ENCODE measurements at regions not wholly inside any gene's neighbourhood (a gene's known extent, or its start where the extent isn't known, plus 50 kb on each side); places are given as distances from the start of the nearest gene placed in this dataset.

GRCh38 chr15:26477044-26477443 lies 295.8 kb downstream of the GABRB3 start:
- DNase-seq, result no peak

DNA sequence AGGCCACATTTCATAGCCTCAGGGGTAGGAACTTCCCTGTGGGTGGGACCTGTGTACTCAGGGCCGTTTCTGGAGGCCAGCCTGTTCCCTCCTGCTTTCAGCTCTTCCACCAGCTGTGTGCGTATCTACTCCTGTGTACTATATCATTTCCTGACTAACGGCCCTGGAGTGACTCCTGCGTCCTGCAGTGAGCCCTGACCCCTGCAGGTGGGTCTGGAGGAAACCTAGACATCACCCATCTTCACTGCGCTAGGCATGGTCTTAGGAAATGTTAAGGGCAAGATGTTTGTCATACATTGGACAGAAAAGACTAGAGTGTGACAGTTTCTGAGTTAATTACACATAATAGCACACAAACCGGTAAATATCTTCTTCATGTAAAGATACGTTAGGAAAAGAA lies 297.3 kb downstream of the GABRB3 start:
- no peak for DNase-seq

- DNase-seq, result no peak
Measured at GRCh38 chr15:26472661-26473060, 300.2 kb downstream of the GABRB3 start.

DNA sequence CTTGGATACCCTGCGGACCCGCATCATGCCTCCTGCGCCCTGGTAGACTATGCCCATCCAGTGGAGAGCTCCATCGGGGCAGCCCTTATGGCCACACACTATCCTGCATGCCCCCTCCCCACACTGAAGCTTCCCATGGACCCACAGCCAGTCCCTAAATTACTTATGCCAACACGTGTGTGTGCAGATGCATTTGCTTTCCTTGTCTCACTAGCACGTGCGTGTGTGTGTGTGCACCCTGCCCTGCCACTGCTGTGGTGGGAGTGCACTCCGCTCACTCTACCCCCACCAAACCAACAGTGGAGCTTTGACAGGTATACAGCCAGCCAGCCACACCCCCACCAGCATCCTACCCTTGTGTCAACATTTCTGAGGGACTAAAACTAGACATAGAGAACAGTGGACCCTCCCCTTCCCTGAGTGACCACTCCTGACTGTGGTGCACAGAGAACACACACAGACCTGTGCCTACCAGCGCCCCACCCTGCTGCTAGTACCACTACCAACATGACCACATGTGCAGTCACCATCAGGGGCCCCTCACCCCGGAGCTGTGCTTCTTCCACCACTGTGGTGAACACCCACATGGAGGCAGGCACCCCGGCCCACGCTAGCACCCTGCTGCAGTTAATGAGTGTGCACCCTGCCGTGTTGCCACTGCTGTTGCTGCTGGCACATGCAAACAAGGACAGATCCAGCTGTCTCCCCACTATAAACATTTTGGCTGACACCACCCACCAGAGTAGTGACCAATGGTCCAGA lies 310.8 kb downstream of the GABRB3 start:
- DNase-seq, result no peak

DNA sequence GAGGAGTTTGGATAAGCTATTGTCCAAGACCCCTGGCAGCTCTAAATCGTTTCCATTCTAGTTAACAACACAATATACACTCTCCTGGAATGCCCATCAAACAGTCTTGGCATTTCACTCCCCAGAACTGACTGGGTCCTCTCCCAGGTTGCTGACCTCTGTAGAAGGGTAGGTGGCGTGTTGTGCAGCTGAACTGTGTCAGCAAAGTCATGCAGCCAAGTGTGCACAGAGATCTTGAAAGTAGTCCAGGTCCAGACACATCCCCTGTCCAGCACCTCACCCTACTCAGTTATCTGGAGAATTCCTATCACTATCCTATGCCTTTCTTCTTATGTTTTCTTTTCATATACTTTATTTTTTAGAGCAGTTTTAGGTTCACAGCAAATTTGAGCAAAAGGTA lies 312.7 kb downstream of the GABRB3 start:
- DNase-seq, result no peak

DNA sequence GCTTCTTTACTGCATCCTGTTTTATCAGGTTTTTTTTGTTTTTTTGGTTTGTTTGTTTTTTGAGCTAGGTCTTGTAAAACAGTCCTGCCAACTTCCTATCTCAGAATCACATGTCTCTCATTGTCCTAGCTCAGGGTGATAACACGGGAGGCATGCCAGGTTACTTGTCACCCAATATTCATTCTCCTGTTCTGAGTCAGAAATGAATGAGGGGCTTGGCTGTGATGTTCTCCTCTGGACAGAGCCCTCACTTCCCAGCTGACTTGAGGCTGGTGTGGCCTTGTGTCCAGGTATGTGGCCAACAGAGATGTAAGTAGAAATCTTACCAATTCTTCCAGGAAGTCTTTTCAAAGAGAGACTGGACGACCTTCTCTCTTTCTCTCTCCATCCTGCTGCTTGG lies 317.0 kb downstream of the GABRB3 start:
- no peak for DNase-seq

GRCh38 chr15:26453914-26454313 lies 319.0 kb downstream of the GABRB3 start:
- DNase-seq, result no peak

GRCh38 chr15:26451995-26452394 lies 320.9 kb downstream of the GABRB3 start:
- no peak for DNase-seq

GRCh38 chr15:26449291-26449690 lies 323.6 kb downstream of the GABRB3 start:
- no peak for DNase-seq

- DNase-seq, result no peak
Measured at GRCh38 chr15:26443321-26443720, 329.5 kb downstream of the GABRB3 start.

GRCh38 chr15:26442680-26443079 lies 330.2 kb downstream of the GABRB3 start:
- DNase-seq, result no peak

GRCh38 chr15:26439681-26440080 lies 333.2 kb downstream of the GABRB3 start:
- no peak for DNase-seq

DNA sequence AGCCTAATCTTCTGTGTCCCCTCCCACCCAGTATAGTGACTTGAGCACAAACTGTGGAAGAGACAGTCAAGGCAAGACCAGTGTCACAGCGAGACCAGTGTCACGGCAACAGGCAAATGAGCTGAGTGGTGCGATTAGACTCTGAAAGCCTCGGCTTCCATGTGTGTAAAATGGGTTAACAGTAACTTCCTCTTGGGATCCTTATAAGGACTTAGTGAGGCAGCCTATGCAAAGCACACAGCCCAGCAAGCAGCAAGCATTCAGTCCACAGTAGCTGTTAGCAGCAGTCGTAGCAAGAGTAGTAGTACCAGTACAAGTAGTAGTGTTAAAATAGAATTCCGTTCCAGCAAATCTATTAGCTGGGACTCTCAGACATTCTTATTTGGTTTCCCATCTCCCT lies 334.1 kb downstream of the GABRB3 start:
- DNase-seq, result no peak

GRCh38 chr15:26438316-26438715 lies 334.6 kb downstream of the GABRB3 start:
- DNase-seq, result no peak

DNA sequence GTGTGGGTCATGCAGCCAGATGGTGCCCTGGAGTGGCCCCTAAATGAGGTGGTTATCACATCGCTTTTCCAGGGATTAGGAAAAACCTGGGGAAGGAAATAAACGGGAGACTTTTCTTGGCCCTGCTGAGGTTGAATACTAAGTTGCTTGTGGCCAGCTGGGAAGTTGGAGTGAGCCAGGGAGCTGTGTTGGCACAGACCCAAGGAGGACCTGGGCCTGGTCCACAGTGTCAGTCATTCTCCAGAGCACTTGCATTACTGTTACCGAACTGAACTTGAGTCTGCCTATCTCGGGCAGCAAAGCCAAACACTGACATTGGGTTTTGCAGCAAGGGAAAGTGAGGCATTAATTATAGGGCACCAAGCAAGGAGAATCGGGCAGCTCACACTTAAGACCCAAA lies 339.0 kb downstream of the GABRB3 start:
- DNase-seq, result no peak

DNA sequence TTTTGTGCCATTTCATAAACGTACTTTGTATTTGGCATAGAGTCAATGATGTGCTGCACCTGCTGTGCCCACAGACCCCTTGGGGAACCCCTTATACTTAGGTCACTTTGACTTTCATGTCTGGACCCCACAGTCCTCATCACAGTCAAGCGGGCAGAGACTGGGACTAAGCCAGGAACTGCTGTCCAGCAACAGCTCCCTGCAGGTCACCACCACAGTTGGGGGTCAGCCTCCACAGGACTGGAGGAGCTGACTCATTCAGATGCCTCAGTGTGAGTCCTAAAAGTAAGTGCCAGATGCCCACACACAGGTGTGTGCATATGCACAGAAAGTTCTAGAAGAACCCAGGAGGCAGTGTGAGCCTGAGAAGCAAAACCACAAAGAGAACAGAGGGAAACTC lies 339.8 kb downstream of the GABRB3 start:
- no peak for DNase-seq

- DNase-seq, result no peak
Measured at GRCh38 chr15:26421065-26421464, 351.8 kb downstream of the GABRB3 start.

DNA sequence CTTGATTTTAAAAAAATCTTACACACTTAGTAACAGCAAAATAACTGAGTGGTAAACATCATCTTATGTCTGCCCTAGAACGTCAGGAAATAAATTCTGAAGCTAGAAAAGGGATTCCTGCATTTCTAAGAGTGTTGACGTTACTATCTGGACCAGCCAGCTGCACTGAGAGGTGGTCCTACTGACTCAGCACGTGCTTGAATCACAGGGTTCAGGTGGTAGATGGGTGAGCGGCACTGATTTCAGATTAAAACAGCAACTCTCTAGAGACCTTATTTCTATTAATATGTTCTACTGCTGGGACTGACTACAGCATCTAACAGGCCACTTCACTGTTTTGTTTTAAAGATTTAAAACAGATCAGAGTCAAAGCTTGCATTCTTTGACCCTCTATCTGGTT lies 377.2 kb downstream of the GABRB3 start:
- no peak for DNase-seq

- DNase-seq, result no peak
Measured at GRCh38 chr15:26394801-26395200, 378.1 kb downstream of the GABRB3 start.

DNA sequence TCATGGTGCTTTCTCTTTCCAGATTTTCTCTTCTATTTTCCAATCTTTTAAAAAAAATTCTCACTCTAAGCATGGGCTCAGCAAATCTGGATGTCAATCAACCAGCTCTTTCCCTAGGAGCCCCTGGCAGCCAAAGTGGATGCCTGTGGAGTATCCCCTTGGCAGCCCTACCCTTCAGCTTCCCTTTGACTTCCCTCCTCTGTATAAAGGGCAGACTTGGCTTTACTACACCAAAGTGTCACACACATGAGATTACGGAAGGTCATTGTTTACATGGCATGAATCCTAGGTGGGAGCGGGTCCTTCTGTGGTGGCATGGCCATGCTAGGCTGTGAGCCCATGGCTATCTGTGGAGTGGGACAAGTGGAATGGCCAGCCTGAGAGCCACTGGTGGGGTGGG lies 379.9 kb downstream of the GABRB3 start:
- no peak for DNase-seq

- no peak for DNase-seq
Measured at GRCh38 chr15:26391567-26392194, 381.2 kb downstream of the GABRB3 start.

DNA sequence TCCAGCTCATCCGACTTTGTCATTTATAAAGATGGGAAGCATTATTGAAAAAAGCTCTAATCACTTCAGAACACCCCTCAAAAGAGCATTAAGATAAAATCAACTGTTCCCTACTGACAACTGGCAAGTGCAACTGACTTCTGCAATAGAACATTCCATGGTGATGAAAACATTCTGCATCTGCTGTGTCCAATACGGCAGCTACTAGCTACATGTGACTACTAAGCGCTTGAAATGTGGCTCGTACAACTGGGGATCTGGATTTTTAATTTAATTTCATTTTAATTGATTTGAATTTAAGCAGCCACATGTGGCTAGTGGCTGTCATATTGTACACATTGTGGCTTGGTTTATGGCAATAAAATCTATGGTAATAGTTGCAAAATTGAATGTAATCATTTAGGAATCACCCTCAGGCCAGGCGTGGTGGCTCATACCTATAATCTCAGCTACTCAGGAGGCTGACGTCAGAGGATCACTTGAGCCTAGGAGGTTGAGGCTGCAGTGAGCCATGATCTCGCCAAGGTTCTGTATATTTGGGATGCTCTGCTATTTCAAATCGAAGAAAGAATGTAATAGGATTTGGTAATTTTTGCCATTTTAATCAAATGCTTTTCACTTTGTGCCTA lies 390.3 kb downstream of the GABRB3 start:
- DNase-seq, result no peak

DNA sequence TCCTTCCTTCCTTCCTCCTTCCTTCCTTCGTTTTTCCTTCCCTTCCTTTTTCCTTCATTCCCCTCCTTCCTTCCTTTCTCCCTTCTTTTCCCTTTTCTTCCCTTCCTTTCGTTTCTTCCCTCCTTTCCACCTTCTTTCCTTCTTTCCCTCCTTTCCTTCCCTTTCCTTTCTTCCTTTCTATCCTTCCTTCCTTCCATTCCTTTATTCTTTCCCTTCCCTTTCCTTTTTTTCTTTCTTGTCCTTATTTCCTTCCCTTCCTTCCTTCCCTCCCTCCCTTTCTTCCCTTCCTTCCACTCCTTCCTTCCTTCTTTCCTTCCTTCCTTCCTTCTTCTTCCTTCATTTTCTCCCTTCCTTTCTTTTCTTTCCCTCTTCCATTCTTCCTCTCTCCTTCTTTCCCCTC lies 394.6 kb downstream of the GABRB3 start:
- DNase-seq, result no peak

- no peak for DNase-seq
Measured at GRCh38 chr15:26376243-26376642, 396.6 kb downstream of the GABRB3 start.
